Spleen (tissue), 7 donors: ENCODE measurements at regions not wholly inside any gene's neighbourhood (a gene's known extent, or its start where the extent isn't known, plus 50 kb on each side); places are given as distances from the start of the nearest gene placed in this dataset.

Source experiments
- POLR2A ChIP-seq, 3 donors: fragments of 450-650 bp; IDR thresholded peaks; one replicate each; pipeline ENCODE4 v1.5.1; 2017; ENCODE audit warnings: antibody characterized with exemption in 3 of 3, mild to moderate bottlenecking in 1 of 3
- TF ChIP-seq, protein P1 (sequence below), 11 experiments: fragments of 200-600 bp in 7 of 11; fragments of 450-650 bp in 4 of 11; sonication (generic) in 4 of 11; IDR thresholded peaks in 8 of 11; conservative IDR thresholded peaks in 3 of 11; 1 replicate in 7 of 11; 2 replicates in 4 of 11; pipeline versions ENCODE4 v1.4.0 to v1.8.0; 2016 to 2021; ENCODE audit warnings: antibody characterized with exemption in 11 of 11, inconsistent platforms in 4 of 11, mild to moderate bottlenecking in 1 of 11
- donor health status: DM: no; HTN: no; CAD: no; lungs with moderate emphysema.
- donor health status: DM: no; HTN: no; CAD: no.
- donor health status: DM: no; HTN: no; CAD: no.

DNA sequence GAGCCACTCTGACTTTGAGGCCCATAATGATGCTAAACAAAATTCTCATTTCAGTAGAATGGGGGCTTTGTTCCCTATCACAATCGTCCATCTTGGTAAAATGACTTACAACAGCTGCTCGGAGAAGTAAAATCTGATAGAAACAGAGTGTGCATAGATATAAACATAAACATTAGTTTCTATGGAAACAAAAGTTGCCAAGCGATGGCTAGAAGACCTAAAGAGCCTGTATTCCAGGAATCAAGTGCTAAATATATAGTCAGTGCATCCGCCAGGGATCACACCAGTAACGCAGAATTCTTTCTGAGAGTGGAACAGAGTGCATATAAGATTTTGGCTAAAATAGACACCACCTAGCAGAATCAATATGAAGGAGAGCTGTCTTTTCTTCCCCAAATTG lies 91.2 kb upstream of the KAZN start:
- TF ChIP-seq, protein P1, sequence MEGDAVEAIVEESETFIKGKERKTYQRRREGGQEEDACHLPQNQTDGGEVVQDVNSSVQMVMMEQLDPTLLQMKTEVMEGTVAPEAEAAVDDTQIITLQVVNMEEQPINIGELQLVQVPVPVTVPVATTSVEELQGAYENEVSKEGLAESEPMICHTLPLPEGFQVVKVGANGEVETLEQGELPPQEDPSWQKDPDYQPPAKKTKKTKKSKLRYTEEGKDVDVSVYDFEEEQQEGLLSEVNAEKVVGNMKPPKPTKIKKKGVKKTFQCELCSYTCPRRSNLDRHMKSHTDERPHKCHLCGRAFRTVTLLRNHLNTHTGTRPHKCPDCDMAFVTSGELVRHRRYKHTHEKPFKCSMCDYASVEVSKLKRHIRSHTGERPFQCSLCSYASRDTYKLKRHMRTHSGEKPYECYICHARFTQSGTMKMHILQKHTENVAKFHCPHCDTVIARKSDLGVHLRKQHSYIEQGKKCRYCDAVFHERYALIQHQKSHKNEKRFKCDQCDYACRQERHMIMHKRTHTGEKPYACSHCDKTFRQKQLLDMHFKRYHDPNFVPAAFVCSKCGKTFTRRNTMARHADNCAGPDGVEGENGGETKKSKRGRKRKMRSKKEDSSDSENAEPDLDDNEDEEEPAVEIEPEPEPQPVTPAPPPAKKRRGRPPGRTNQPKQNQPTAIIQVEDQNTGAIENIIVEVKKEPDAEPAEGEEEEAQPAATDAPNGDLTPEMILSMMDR (IDR thresholded peaks at IDR 0.05 in 8 of 11, conservative IDR thresholded peaks at IDR 0.05 in 3 of 11), result no peak
- no peak for TF ChIP-seq POLR2A (IDR thresholded peaks at IDR 0.05)
